Chondrocyte (in vitro differentiated cells): ENCODE measurements at regions not wholly inside any gene's neighbourhood (a gene's known extent, or its start where the extent isn't known, plus 50 kb on each side); places are given as distances from the start of the nearest gene placed in this dataset.

ENCODE experiments used
- DNase-seq: peaks from one replicate; pipeline ENCODE4 v3.0.0; 2021; ENCODE audit warnings: mixed read lengths, low spot score
- H3K27ac Mint-ChIP-seq: one replicate; pipeline ENCODE4 v1.8.0; 2021; ENCODE audit warnings: mild to moderate bottlenecking, moderate library complexity, mixed read lengths; ENCODE audit not compliant: unreplicated experiment
- H3K27me3 Mint-ChIP-seq: 2 replicates; pipeline ENCODE4 v1.8.0; 2021; ENCODE audit warnings: low read depth, mixed read lengths
- H3K36me3 Mint-ChIP-seq: 2 replicates; pipeline ENCODE4 v1.8.0; 2021; ENCODE audit warnings: low read depth, mixed read lengths
- H3K4me1 Mint-ChIP-seq: 2 replicates; pipeline ENCODE4 v1.8.0; 2021; ENCODE audit warnings: low read depth, mild to moderate bottlenecking, mixed read lengths
- H3K4me3 Mint-ChIP-seq: one replicate; pipeline ENCODE4 v1.8.0; 2021; ENCODE audit warnings: mild to moderate bottlenecking, moderate library complexity, mixed read lengths; ENCODE audit not compliant: unreplicated experiment
- H3K9me3 Mint-ChIP-seq: 2 replicates; pipeline ENCODE4 v1.8.0; 2021; ENCODE audit warnings: low read depth, mixed read lengths
- CTCF ChIP-seq: fragments of 200-600 bp; sonication (generic); IDR thresholded peaks from 2 replicates; pipeline ENCODE4 v1.5.0; 2021; ENCODE audit warnings: antibody characterized with exemption, mild to moderate bottlenecking, moderate library complexity

- Mint-ChIP-seq H3K36me3 (no peaks in the 10 kb centered on the region), H3K4me3 (no peak overlapping the region), H3K9me3 (no peaks in the 10 kb centered on the region), H3K27ac (no peak overlapping the region), H3K4me1 (no peaks in the 10 kb centered on the region), H3K27me3 (no peaks in the 10 kb centered on the region)
- DNase-seq = no peak
- no peak for TF ChIP-seq CTCF
These were observed 136.8 kb downstream of the KLF6 start for GRCh38 chr10:3648170-3648569.

DNA sequence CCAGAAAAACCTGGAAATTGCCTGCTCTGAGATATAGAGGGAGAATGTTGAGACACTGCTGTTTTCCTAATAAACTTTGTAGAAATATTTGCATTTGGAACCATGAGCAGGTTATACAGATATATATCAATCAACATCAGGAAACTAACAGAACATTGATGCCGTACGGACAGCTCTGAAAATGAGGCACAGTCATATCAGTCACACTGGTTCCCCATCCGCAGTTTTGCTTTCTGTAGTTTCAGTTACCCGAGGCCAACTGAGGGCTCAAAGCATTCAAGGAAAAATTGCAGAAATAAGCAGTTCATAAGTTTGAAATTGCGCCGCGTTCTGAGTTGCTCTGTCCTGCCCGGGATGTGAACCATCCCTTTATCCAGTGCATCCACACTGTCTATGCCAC, 137.9 kb downstream of the KLF6 start:
- no peak overlapping the region for H3K27ac Mint-ChIP-seq
- H3K36me3 Mint-ChIP-seq = no peaks in the 10 kb centered on the region
- DNase-seq = no peak
- peaks cover 3% of the 10 kb centered on the region for H3K9me3 Mint-ChIP-seq
- H3K27me3 Mint-ChIP-seq = no peaks in the 10 kb centered on the region
- no peak for TF ChIP-seq CTCF
- no peaks in the 10 kb centered on the region for H3K4me1 Mint-ChIP-seq
- H3K4me3 Mint-ChIP-seq = no peak overlapping the region

- TF ChIP-seq CTCF = no peak
- Mint-ChIP-seq H3K27ac (no peak overlapping the region), H3K4me1 (no peaks in the 10 kb centered on the region), H3K27me3 (no peaks in the 10 kb centered on the region), H3K9me3 (peaks cover 5% of the 10 kb centered on the region), H3K36me3 (no peaks in the 10 kb centered on the region), H3K4me3 (no peak overlapping the region)
- no peak for DNase-seq
These were observed 139.6 kb downstream of the KLF6 start for GRCh38 chr10:3645406-3645805.

- H3K27me3 Mint-ChIP-seq = no peaks in the 10 kb centered on the region
- peaks cover 5% of the 10 kb centered on the region for H3K9me3 Mint-ChIP-seq
- H3K36me3 Mint-ChIP-seq = no peaks in the 10 kb centered on the region
- peaks cover 8% of the 10 kb centered on the region for H3K4me1 Mint-ChIP-seq
- no peak for TF ChIP-seq CTCF
- DNase-seq = no peak
- no peak overlapping the region for H3K4me3 Mint-ChIP-seq
- H3K27ac Mint-ChIP-seq = no peak overlapping the region
These were observed 144.2 kb downstream of the KLF6 start for GRCh38 chr10:3640816-3641215.

DNA sequence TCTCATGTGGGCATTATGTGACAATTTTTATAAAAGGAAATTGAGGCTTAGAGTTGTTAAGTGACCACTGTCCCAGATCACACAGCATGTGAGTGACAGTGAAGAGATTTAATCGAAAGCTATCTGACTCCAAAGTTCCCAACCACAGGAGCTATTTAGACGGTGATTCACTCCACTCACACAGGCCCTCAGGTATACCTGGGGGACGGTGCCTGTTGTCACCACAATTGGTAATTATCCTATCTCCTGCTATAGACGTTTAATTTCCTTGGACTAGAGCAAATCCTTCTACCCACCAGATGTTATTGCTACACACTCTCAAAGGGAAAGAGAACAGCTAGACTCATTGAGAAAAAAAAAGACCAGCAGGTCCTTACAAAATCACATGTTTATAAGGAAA, 145.5 kb downstream of the KLF6 start:
- peaks cover 5% of the 10 kb centered on the region for H3K9me3 Mint-ChIP-seq
- no peaks in the 10 kb centered on the region for H3K36me3 Mint-ChIP-seq
- no peaks in the 10 kb centered on the region for H3K27me3 Mint-ChIP-seq
- peaks cover 8% of the 10 kb centered on the region for H3K4me1 Mint-ChIP-seq
- H3K27ac Mint-ChIP-seq = no peak overlapping the region
- no peak for DNase-seq
- no peak for TF ChIP-seq CTCF
- no peak overlapping the region for H3K4me3 Mint-ChIP-seq
